Activated CD4-positive, alpha-beta T cell treated with anti-CD3 and anti-CD28 coated beads for 36 hours (primary cell): ENCODE measurements at regions not wholly inside any gene's neighbourhood (a gene's known extent, or its start where the extent isn't known, plus 50 kb on each side); places are given as distances from the start of the nearest gene placed in this dataset.
A peak's percentile ranks its signal among the peaks of the same experiment; 100 is the strongest.

Experiments used
- ATAC-seq: fragments of 200-7000 bp; cut with Tn5 transposase; one replicate; pipeline ENCODE4 v1.10.0; 2021; ENCODE audit warnings: mild to moderate bottlenecking, moderate library complexity
- CTCF ChIA-PET: fragments of 350-600 bp; sonication (Branson Sonifier 250); formaldehyde crosslinking; loops from one replicate; lab custom pipeline; 2021; ENCODE audit warnings: antibody characterized with exemption; lab: Charles Lee
- POLR2A ChIA-PET: fragments of 350-600 bp; sonication (Branson Sonifier 250); formaldehyde crosslinking; loops from one replicate; lab custom pipeline; 2021; ENCODE audit warnings: antibody characterized with exemption, inconsistent platforms; lab: Charles Lee
- DNase-seq: peaks from one replicate; pipeline ENCODE4 v3.0.0-alpha.2; 2020
- H3K27ac Mint-ChIP-seq: one replicate; pipeline ENCODE4 v1.8.0; 2021; ENCODE audit warnings: mixed read lengths
- H3K27me3 Mint-ChIP-seq: one replicate; pipeline ENCODE4 v1.8.0; 2021; ENCODE audit warnings: mixed read lengths
- H3K36me3 Mint-ChIP-seq: one replicate; pipeline ENCODE4 v1.8.0; 2021; ENCODE audit warnings: low read depth, mixed read lengths
- H3K4me1 Mint-ChIP-seq: one replicate; pipeline ENCODE4 v1.8.0; 2021; ENCODE audit warnings: mixed read lengths
- H3K4me3 Mint-ChIP-seq: one replicate; pipeline ENCODE4 v1.8.0; 2021; ENCODE audit warnings: mild to moderate bottlenecking, moderate library complexity, mixed read lengths
- H3K9me3 Mint-ChIP-seq: one replicate; pipeline ENCODE4 v1.8.0; 2021; ENCODE audit warnings: low read depth, mixed read lengths
- intact Hi-C, 2 experiments: fragments of 100-400 bp; cut with DNase I in 1 of 2; cut with micrococcal nuclease in 1 of 2; formaldehyde crosslinking; loops; one replicate each; pipeline versions ENCODE4 v1.14.2 to v1.15.1; 2022 to 2024; cut with DNase I, micrococcal nuclease

DNA sequence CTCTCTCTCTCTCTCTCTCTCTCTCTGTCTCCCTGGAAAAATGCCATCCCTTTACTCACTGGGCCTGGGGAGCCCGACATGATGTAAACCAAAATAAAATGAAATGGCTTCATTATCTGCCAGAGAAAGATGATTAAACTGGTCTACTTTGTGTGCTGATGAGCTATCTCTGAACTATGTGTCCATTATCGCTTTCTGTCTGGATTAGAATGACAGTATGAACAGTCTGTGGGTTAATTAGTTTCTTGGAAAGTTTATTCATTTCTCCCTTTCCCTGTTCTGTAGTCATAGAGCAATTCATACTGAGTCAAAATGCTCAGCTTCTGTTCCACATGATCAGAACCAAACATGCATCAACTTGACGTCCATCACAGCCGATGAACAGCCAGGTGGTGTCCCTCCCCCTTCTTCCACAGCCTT is 72.4 kb upstream of the KCND3 start:
- peaks cover 10% of the 10 kb centered on the region for H3K27me3 Mint-ChIP-seq
- no peaks in the 10 kb centered on the region for H3K9me3 Mint-ChIP-seq
- ATAC-seq (peak; percentile 65), DNase-seq (peak; percentile 7)
- ChIA-PET CTCF (no interaction called here), POLR2A (no interaction called here)
- intact Hi-C loops: no loop called here
- no peaks in the 10 kb centered on the region for H3K4me1 Mint-ChIP-seq
- H3K36me3 Mint-ChIP-seq: no peaks in the 10 kb centered on the region
- no peak overlapping the region for H3K27ac Mint-ChIP-seq
- no peak overlapping the region for H3K4me3 Mint-ChIP-seq

DNA sequence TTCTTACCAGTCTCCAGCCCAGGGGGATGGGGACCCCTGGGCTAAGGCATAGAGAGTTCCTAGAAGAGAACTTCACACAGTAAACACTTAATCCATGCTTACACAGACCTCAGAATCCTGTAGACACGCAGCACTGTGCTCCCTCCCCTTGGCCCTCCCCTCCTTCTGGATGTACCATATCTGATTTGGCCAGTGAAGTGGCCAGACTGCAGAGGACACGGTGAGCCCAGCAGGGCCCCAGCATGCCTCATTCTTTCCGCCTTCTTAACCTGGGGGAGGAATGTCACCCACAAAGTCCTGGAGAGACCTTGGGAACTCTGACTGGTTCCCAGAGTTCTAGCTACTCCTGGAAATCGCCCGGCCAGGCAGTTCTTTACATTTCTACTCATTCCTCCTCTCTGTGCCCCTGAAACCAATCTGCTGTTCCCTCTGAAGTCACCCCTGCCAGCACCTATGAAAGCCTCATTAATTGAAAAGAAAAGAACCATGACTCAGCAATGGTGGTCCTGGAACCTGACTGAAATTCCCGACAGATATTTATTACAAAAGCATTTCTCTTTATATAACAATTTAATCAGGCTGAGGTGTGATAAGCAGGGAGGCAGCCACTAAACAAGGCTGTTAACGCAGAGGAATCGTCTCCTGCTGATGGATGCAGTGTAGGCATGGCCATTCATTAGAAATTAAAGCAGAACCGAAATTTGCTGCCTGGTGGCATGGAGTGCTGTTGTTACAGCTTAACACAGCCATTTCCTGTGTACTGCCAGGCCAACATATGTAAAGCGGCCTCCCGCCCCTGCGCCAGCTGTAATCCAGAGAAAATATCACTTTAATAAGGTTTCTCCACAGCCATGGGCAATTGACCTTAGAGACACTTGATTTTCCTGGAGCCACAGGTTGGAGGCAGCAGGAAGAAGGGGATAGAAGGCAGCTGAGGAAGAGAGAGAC is 74.6 kb upstream of the KCND3 start:
- Mint-ChIP-seq H3K27me3 (peaks cover 13% of the 10 kb centered on the region), H3K4me1 (no peaks in the 10 kb centered on the region), H3K9me3 (no peaks in the 10 kb centered on the region), H3K36me3 (no peaks in the 10 kb centered on the region), H3K4me3 (no peak overlapping the region), H3K27ac (no peak overlapping the region)
- ATAC-seq: no peak
- intact Hi-C loops: no loop called here
- ChIA-PET CTCF (interaction anchor here (1.0 kb wide), 1 partner anchor 31 kb away, joined by 3 read pairs; no protein-coding TSS in a partner anchor), POLR2A (no interaction called here)
- no peak for DNase-seq

DNA sequence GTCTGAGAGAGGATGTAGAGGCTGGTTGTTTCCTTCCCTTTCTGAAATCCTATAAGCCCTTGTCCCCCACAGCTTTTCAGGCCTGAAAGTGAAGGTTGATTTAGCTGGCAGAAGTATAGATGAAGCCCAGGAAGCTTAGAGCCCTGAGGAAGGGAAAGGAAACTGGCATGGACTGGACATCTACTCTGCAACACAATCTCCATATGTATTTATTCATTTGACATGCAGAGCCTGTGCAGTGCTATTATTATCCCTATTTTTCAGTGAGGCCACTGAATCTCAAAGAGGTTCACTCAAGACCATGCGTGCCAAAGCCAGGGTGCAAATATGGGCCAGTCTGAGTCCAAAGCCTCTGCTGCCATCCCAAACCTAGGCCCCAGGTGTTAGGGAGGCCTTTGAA is 78.5 kb upstream of the KCND3 start:
- no peak overlapping the region for H3K27ac Mint-ChIP-seq
- no peak for ATAC-seq
- H3K36me3 Mint-ChIP-seq: no peaks in the 10 kb centered on the region
- ChIA-PET POLR2A (no interaction called here), CTCF (interaction anchor here (1.1 kb wide), 1 partner anchor 16 kb away, joined by 4 read pairs; no protein-coding TSS in a partner anchor)
- no peak overlapping the region for H3K4me3 Mint-ChIP-seq
- intact Hi-C loops: no loop called here
- no peak for DNase-seq
- H3K4me1 Mint-ChIP-seq: no peaks in the 10 kb centered on the region
- H3K27me3 Mint-ChIP-seq: peaks cover 28% of the 10 kb centered on the region
- no peaks in the 10 kb centered on the region for H3K9me3 Mint-ChIP-seq

DNA sequence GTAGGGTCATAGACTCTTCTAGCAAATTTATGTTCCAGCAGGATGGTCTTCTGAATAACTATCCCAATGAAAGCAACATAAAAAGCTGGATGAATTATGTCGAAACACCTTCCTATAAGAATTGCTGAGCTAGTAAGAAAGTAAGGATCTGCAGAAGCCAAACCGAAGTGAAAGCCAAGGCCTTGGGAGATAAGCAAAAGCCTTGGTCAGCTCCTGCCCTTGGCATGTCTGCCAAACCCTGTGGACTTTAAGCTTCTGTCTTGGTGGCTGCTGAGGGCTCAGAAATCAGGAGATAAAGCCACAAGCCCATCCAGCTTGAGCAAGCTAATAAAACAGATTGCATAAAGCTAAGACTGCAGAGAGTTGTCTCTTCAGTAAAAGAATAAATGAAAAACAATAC is 81.2 kb upstream of the KCND3 start:
- POLR2A ChIA-PET: no interaction called here
- no peaks in the 10 kb centered on the region for H3K4me1 Mint-ChIP-seq
- no peaks in the 10 kb centered on the region for H3K36me3 Mint-ChIP-seq
- ATAC-seq: no peak
- DNase-seq: no peak
- no peaks in the 10 kb centered on the region for H3K9me3 Mint-ChIP-seq
- CTCF ChIA-PET: no interaction called here
- no peak overlapping the region for H3K4me3 Mint-ChIP-seq
- H3K27ac Mint-ChIP-seq: no peak overlapping the region
- peaks cover 23% of the 10 kb centered on the region for H3K27me3 Mint-ChIP-seq
- intact Hi-C loops: no loop called here

DNA sequence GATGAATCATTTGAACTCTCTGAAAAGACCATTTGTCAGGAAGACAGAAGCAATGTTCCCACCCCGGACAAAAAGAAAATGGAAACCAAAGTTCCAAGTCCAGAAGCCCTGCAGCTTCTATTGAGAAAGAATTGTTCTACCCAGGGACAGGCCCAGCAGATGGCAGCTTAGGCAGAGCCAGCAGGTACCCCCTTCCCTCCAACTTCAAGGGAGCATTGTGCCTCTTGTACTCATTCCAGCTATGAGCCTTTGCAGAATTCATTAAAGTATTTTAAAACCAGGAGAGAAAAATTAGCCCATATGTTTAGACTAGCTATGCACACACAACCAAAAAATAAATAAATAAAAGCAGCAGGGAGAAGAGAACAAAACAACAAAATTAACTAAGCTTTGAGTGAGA is 85.2 kb upstream of the KCND3 start:
- Mint-ChIP-seq H3K27me3 (peaks cover 15% of the 10 kb centered on the region), H3K36me3 (no peaks in the 10 kb centered on the region), H3K27ac (no peak overlapping the region), H3K9me3 (no peaks in the 10 kb centered on the region), H3K4me1 (no peaks in the 10 kb centered on the region), H3K4me3 (no peak overlapping the region)
- ATAC-seq (no peak), DNase-seq (no peak)
- POLR2A ChIA-PET: no interaction called here
- CTCF ChIA-PET: interaction anchor here (0.7 kb wide), 1 partner anchor 231 kb away, joined by 3 read pairs; no protein-coding TSS in a partner anchor
- intact Hi-C loops: no loop called here

DNA sequence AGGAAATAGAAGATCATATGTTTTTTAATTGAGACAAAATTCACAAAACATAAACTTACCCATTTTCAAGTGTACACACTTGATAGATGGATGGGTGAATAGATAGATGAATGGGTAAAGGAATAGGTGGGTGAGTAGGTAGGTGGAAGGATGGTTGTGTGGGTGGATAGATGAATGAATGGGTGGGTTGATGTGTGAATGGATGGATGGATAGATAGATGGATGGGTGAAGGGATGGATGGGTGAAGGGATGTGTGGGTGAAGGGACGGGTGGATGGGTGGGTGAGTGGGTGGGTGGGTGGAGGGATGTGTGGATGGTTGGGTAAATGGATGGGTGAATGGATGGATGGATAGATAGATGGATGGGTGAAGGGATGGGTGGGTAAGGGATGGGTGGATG is 86.1 kb upstream of the KCND3 start:
- ATAC-seq: no peak
- no peak for DNase-seq
- no peaks in the 10 kb centered on the region for H3K4me1 Mint-ChIP-seq

DNA sequence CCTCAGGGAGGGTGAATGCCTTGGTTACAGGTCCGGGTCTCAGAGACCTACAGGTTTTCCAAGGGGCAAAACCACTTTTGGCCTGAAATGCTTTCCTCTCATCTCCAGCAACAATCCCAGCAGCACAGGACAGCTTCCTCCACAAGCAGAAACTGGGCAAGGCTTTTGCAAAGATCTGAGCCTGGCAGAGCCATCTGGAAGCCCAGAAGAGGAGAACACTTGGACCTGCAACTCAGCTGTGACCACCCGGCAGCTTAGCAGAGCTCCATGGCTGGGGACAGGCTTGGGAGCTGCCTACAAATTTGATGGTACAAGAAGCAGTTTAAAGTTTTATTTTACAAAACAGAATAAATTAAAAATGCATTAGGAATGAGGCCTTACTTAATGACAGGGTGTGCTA is 90.0 kb upstream of the KCND3 start:
- intact Hi-C loops: no loop called here
- H3K4me3 Mint-ChIP-seq: no peak overlapping the region
- ATAC-seq (no peak), DNase-seq (no peak)
- H3K36me3 Mint-ChIP-seq: no peaks in the 10 kb centered on the region
- ChIA-PET CTCF (interaction anchor here (0.9 kb wide), 1 partner anchor 203 kb away, joined by 3 read pairs; no protein-coding TSS in a partner anchor), POLR2A (no interaction called here)
- H3K9me3 Mint-ChIP-seq: no peaks in the 10 kb centered on the region
- H3K4me1 Mint-ChIP-seq: no peaks in the 10 kb centered on the region
- H3K27ac Mint-ChIP-seq: no peak overlapping the region
- H3K27me3 Mint-ChIP-seq: peaks cover 13% of the 10 kb centered on the region

More for the DNA sequence above, 86.1 kb upstream of the KCND3 start:
- intact Hi-C loops: no loop called here
- Mint-ChIP-seq H3K36me3 (no peaks in the 10 kb centered on the region), H3K27me3 (peaks cover 11% of the 10 kb centered on the region), H3K27ac (no peak overlapping the region), H3K4me3 (no peak overlapping the region), H3K9me3 (no peaks in the 10 kb centered on the region)
- ChIA-PET CTCF (no interaction called here), POLR2A (no interaction called here)

DNA sequence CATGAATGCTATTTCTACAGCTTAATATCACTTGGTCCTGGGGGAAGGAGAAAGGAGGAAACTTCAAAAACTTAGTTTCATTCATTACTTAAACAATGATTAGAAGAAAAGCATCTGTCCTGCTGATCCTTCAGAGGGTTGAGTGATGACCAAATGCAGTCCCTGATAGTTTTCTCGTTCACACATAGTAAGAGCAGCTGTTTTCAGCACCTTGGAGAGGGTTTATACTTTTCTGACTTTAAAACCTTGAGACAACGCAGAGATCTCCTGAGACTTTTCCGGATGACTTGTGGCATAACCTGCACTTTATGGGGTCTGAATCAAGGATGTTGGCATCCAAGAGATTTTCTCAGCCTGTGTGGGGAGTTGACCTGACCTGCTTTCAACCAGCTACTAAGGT is 94.0 kb upstream of the KCND3 start:
- CTCF ChIA-PET: interaction anchor here (0.6 kb wide), 1 partner anchor 490 kb away, joined by 3 read pairs; no protein-coding TSS in a partner anchor

DNA sequence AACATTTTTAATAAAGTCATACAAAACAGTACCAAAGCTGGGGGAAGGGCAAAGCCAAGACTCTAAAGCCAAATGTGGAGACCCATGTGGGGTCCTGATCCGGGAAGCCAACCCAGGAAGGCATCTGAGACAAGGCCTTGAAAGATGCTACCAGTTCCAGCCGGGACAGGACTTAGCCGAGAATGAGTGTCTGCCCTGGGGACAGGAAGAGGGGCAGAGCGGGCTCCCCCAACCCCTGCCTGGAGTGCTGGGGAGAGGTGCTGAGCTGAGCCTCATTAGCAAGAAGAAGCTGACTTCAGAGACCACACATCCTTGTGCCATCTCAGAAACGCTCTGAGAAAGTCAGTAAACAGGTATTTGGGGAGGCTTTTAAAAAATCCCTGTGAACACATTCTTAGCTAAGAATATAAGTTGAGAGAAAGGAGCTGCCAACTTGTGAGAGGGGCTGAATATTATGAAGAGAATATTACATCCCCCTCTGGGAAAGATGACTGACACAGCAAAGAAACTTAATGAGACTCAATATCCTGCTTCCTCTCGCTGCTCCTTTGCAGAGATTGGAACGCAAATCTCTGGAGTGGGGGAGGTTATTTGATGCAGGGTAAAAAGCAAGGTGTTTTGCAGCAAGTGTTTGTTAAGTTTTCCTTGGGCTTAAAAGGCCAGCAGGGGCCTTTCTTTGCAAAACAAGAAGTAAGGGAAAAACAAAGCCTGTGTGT is 103.3 kb upstream of the KCND3 start:
- DNase-seq (no peak), ATAC-seq (no peak)
- Mint-ChIP-seq H3K27ac (no peak overlapping the region), H3K9me3 (no peaks in the 10 kb centered on the region), H3K4me3 (no peak overlapping the region), H3K27me3 (peaks cover 32% of the 10 kb centered on the region), H3K4me1 (no peaks in the 10 kb centered on the region), H3K36me3 (no peaks in the 10 kb centered on the region)
- intact Hi-C loops: no loop called here
- ChIA-PET CTCF (no interaction called here), POLR2A (no interaction called here)

More for the DNA sequence above, 94.0 kb upstream of the KCND3 start:
- intact Hi-C loops: no loop called here
- Mint-ChIP-seq H3K4me3 (no peak overlapping the region), H3K27me3 (peaks cover 17% of the 10 kb centered on the region), H3K27ac (no peak overlapping the region), H3K4me1 (no peaks in the 10 kb centered on the region), H3K36me3 (no peaks in the 10 kb centered on the region), H3K9me3 (no peaks in the 10 kb centered on the region)
- POLR2A ChIA-PET: no interaction called here
- DNase-seq: no peak
- ATAC-seq: no peak

DNA sequence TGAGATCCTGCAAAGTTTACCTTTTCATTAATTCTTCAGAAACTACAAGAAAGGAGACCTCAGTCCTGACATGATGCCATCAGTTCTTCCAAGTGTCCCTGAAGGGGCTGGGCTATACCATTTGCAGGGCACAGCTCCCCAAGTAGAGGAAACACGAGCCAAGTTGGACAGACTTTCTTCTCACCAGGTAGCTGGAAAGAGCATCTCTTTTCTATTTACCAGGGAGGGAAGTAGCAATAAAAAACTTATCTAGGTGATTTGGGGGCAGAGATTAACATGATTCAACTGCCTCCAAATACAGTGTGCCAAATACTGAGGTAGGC is 103.9 kb upstream of the KCND3 start:
- Mint-ChIP-seq H3K27ac (no peak overlapping the region), H3K27me3 (peaks cover 29% of the 10 kb centered on the region), H3K4me1 (no peaks in the 10 kb centered on the region), H3K4me3 (no peak overlapping the region), H3K36me3 (no peaks in the 10 kb centered on the region), H3K9me3 (no peaks in the 10 kb centered on the region)
- DNase-seq (no peak), ATAC-seq (no peak)
- intact Hi-C loops: no loop called here
- ChIA-PET POLR2A (no interaction called here), CTCF (no interaction called here)

DNA sequence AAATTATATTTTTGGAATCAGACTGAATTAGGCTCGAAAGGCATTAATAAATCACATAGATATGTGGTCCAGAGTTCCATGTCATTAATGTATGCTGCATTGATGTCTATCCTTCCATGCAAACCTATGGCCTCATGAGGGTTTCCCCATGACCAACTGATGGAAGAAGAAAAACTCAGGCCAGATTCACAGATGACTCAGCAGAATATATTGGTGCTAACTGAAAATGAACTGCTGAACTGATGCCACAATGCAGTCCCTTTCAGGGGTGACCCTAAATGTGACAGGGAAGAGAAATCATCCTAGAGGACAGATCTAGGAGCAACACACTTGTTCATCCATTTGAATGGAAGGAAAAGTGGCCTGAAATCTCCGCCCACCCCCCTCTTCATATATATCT is 110.5 kb upstream of the KCND3 start:
- POLR2A ChIA-PET: no interaction called here
- Mint-ChIP-seq H3K36me3 (no peaks in the 10 kb centered on the region), H3K4me3 (no peak overlapping the region), H3K27ac (no peak overlapping the region), H3K4me1 (no peaks in the 10 kb centered on the region), H3K27me3 (peaks cover 11% of the 10 kb centered on the region), H3K9me3 (no peaks in the 10 kb centered on the region)
- ATAC-seq (no peak), DNase-seq (no peak)
- CTCF ChIA-PET: interaction anchor here (1.7 kb wide), 1 partner anchor 10 kb away, joined by 7 read pairs; no protein-coding TSS in a partner anchor
- intact Hi-C loops: no loop called here

DNA sequence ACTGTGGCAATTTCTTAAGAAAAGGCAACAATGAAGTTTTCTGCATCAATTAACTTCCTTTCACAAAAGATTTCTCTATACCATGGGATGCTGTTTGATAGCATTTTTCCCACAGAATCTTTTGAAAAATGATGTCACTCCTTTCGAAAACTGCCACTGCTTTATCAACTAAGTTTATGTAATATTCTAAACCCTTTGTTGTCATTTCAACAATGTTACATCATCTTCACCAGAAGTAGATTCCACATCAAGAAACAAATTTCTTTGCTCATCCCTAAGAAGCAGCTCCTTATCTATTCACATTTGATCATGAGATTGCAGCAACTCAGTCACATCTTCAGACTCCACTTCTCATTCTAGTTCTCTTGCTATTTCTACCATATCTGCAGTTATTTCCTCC is 116.1 kb upstream of the KCND3 start:
- Mint-ChIP-seq H3K27ac (no peak overlapping the region), H3K36me3 (no peaks in the 10 kb centered on the region), H3K4me3 (no peak overlapping the region), H3K9me3 (no peaks in the 10 kb centered on the region), H3K4me1 (no peaks in the 10 kb centered on the region), H3K27me3 (peaks cover 19% of the 10 kb centered on the region)
- ATAC-seq: no peak
- intact Hi-C loops: no loop called here
- DNase-seq: no peak
- POLR2A ChIA-PET: no interaction called here
- CTCF ChIA-PET: no interaction called here
